NOMO-1 treated with DMSO at 0.1 percent for 48 hours (cell line): ENCODE measurements at regions not wholly inside any gene's neighbourhood (a gene's known extent, or its start where the extent isn't known, plus 50 kb on each side); places are given as distances from the start of the nearest gene placed in this dataset.
"Not testable (repeated sequence)": the region's sequence is repeated elsewhere in the genome, so short reads cannot be mapped to it uniquely, and the experiment has no call there.

ENCODE experiments used
- DNase-seq: peaks from one replicate; lab custom pipeline; 2025; ENCODE audit not compliant: unreplicated experiment; lab: John Stamatoyannopoulos, UW

- DNase-seq = peak; percentile 33
Measured at GRCh38 chrX:45842207-45842925, 641.7 kb upstream of the DIPK2B start.

- DNase-seq = no peak
Measured at GRCh38 chrX:45840411-45840950, 639.8 kb upstream of the DIPK2B start.

GRCh38 chrX:45830343-45830742 is 629.7 kb upstream of the DIPK2B start:
- DNase-seq = no peak

GRCh38 chrX:45824471-45824870 is 623.8 kb upstream of the DIPK2B start:
- DNase-seq = peak; percentile 16

GRCh38 chrX:45823536-45823935 is 622.9 kb upstream of the DIPK2B start:
- no peak for DNase-seq

GRCh38 chrX:45822124-45822523 is 621.4 kb upstream of the DIPK2B start:
- no peak for DNase-seq

- DNase-seq = no peak
Measured at GRCh38 chrX:45818913-45819312, 618.2 kb upstream of the DIPK2B start.

GRCh38 chrX:45815441-45815840 is 614.8 kb upstream of the DIPK2B start:
- no peak for DNase-seq

- no peak for DNase-seq
Measured at GRCh38 chrX:45811326-45811725, 610.6 kb upstream of the DIPK2B start.

GRCh38 chrX:45807572-45808425 is 607.1 kb upstream of the DIPK2B start:
- DNase-seq = peak; percentile 43

- DNase-seq = no peak
Measured at GRCh38 chrX:45806410-45807121, 605.9 kb upstream of the DIPK2B start.

- no peak for DNase-seq
Measured at GRCh38 chrX:45804276-45804675, 603.6 kb upstream of the DIPK2B start.

GRCh38 chrX:45803383-45803921 is 602.8 kb upstream of the DIPK2B start:
- DNase-seq = peak; percentile 94

GRCh38 chrX:45801554-45801953 is 600.9 kb upstream of the DIPK2B start:
- peak; percentile 70 for DNase-seq

- not testable (repeated sequence) for DNase-seq
Measured at GRCh38 chrX:45800746-45801453, 600.2 kb upstream of the DIPK2B start.

- DNase-seq = no peak
Measured at GRCh38 chrX:45799576-45799975, 598.9 kb upstream of the DIPK2B start.

GRCh38 chrX:45795546-45795945 is 594.9 kb upstream of the DIPK2B start:
- no peak for DNase-seq

GRCh38 chrX:45794995-45795337 is 594.3 kb upstream of the DIPK2B start:
- DNase-seq = no peak

- no peak for DNase-seq
Measured at GRCh38 chrX:45794323-45794994, 593.8 kb upstream of the DIPK2B start.

- no peak for DNase-seq
Measured at GRCh38 chrX:45788941-45789348, 588.3 kb upstream of the DIPK2B start.
